Endothelial cell of umbilical vein (primary cell): ENCODE measurements at regions not wholly inside any gene's neighbourhood (a gene's known extent, or its start where the extent isn't known, plus 50 kb on each side); places are given as distances from the start of the nearest gene placed in this dataset.

Source experiments
- BruUV-seq: library from RNA; stranded (reverse); fragments of 400-500 nt; replicated peaks from 2 replicates; lab custom pipeline; 2021; lab: Mats Ljungman, UMichigan
- CTCF ChIA-PET: fragments of 300-600, 350-600 bp; sonication (Branson Sonifier 250); formaldehyde crosslinking; loops from one replicate; lab custom pipeline; 2021; ENCODE audit warnings: antibody characterized with exemption, inconsistent platforms; lab: Charles Lee
- POLR2A ChIA-PET: fragments of 300-600, 350-600 bp; sonication (Branson Sonifier 250); formaldehyde crosslinking; loops from one replicate; lab custom pipeline; 2021; ENCODE audit warnings: antibody characterized with exemption, inconsistent platforms; lab: Charles Lee
- DNase-seq: peaks from one replicate; pipeline ENCODE4 v3.0.0-alpha.2; 2011; ENCODE audit warnings: low read depth, low spot score
- FAIRE-seq: peaks from 2 replicates; lab custom pipeline; 2011; peaks lifted over from hg19 to GRCh38; lab: Jason Lieb, UNC
- H2AFZ ChIP-seq: 2 replicates; pipeline ENCODE4 v1.6.0; 2012; ENCODE audit warnings: low read depth, low read length, control low read depth, inconsistent platforms
- H3K27ac ChIP-seq: 2 replicates; pipeline ENCODE4 v1.5.1; 2011; ENCODE audit warnings: low read depth, mild to moderate bottlenecking, control low read depth, low read length, moderate library complexity; ENCODE audit not compliant: insufficient read depth
- H3K27me3 ChIP-seq, 2 experiments: 2 replicates each; pipeline versions ENCODE4 v1.6.0 to v1.6.1; 2011; ENCODE audit warnings: low read length in 2 of 2, mixed read lengths in 1 of 2; ENCODE audit not compliant: control insufficient read depth in 2 of 2, insufficient read depth in 2 of 2
- H3K36me3 ChIP-seq, 2 experiments: 2 replicates in 1 of 2; 3 replicates in 1 of 2; pipeline ENCODE4 v1.5.1; 2011; ENCODE audit warnings: low read length in 2 of 2, mild to moderate bottlenecking in 1 of 2, moderate library complexity in 1 of 2; ENCODE audit not compliant: control insufficient read depth in 2 of 2, insufficient read depth in 2 of 2; ENCODE audit errors: extremely low read depth in 1 of 2
- H3K4me1 ChIP-seq: 3 replicates; pipeline ENCODE4 v1.5.1; 2011; ENCODE audit warnings: mild to moderate bottlenecking, low read length; ENCODE audit not compliant: control insufficient read depth, insufficient read depth; ENCODE audit errors: extremely low read depth
- H3K4me2 ChIP-seq: 2 replicates; pipeline ENCODE4 v1.6.1; 2011; ENCODE audit warnings: low read length, control low read depth, mixed read lengths; ENCODE audit not compliant: insufficient read depth
- H3K4me3 ChIP-seq, 3 experiments: fragments of 200-600 bp in 1 of 3; sonication (generic), shearing (Covaris generic) in 1 of 3; replicated peaks in 1 of 3; 2 replicates each; pipeline ENCODE4 v1.5.1; 2011 to 2016; ENCODE audit warnings: control low read depth in 3 of 3, low read length in 3 of 3, mild to moderate bottlenecking in 2 of 3, inconsistent platforms in 1 of 3, low read depth in 1 of 3, moderate library complexity in 1 of 3; ENCODE audit not compliant: insufficient read depth in 1 of 3
- H3K79me2 ChIP-seq: 2 replicates; pipeline ENCODE4 v1.6.0; 2012; ENCODE audit warnings: low read length, inconsistent platforms; ENCODE audit not compliant: control insufficient read depth, insufficient read depth
- H3K9ac ChIP-seq: replicated peaks from 2 replicates; pipeline ENCODE3; 2011; ENCODE audit warnings: low read length, control low read depth; ENCODE audit not compliant: insufficient read depth; ENCODE audit errors: extremely low read depth
- H3K9me1 ChIP-seq: replicated peaks from 3 replicates; pipeline ENCODE4 v1.6.0; 2011; ENCODE audit warnings: mild to moderate bottlenecking, low read length; ENCODE audit not compliant: control insufficient read depth, insufficient read depth; ENCODE audit errors: extremely low read depth
- H3K9me3 ChIP-seq: replicated peaks from 2 replicates; pipeline ENCODE4 v1.5.1; 2012; ENCODE audit warnings: low read length, inconsistent platforms; ENCODE audit not compliant: control insufficient read depth, insufficient read depth
- H4K20me1 ChIP-seq: replicated peaks from 2 replicates; pipeline ENCODE3; 2011; ENCODE audit warnings: mild to moderate bottlenecking, low read length; ENCODE audit not compliant: control insufficient read depth, insufficient read depth; ENCODE audit errors: extremely low read depth
- EZH2 ChIP-seq: IDR thresholded peaks from 2 replicates; pipeline ENCODE4 v1.6.1; 2012; ENCODE audit warnings: borderline replicate concordance, low read depth, mild to moderate bottlenecking, moderate library complexity, low read length, inconsistent platforms; ENCODE audit not compliant: severe bottlenecking
- FOS ChIP-seq: IDR thresholded peaks from 2 replicates; pipeline ENCODE4 v1.6.1; 2011; ENCODE audit warnings: mild to moderate bottlenecking, low read length, moderate library complexity, borderline replicate concordance; ENCODE audit not compliant: insufficient read depth
- GATA2 ChIP-seq: IDR thresholded peaks from 2 replicates; pipeline ENCODE4 v1.7.0; 2011; ENCODE audit warnings: low read depth, mild to moderate bottlenecking, moderate library complexity, mixed read lengths, low read length; ENCODE audit not compliant: insufficient read length, insufficient read depth
- JUN ChIP-seq: IDR thresholded peaks from 2 replicates; pipeline ENCODE4 v1.6.1; 2011; ENCODE audit warnings: borderline replicate concordance, low read depth; ENCODE audit not compliant: insufficient read length, insufficient read depth
- MYC ChIP-seq: IDR thresholded peaks from one replicate; pipeline ENCODE4 v1.6.1; 2011; ENCODE audit warnings: mild to moderate bottlenecking, low read depth, low read length
- POLR2A ChIP-seq: IDR thresholded peaks from 2 replicates; pipeline ENCODE4 v1.6.1; 2012; ENCODE audit warnings: low read depth, mild to moderate bottlenecking, control low read depth, low read length
- POLR2AphosphoS5 ChIP-seq: IDR thresholded peaks from 2 replicates; pipeline ENCODE4 v1.6.1; 2012; ENCODE audit warnings: low read depth, mild to moderate bottlenecking, control low read depth, low read length, moderate library complexity; ENCODE audit not compliant: insufficient read depth
- dilution Hi-C: fragments of 300-500 bp; cut with MboI; formaldehyde crosslinking; loops from one replicate; pipeline ENCODE4 v1.15.0; 2019; ENCODE audit warnings: low sequenced_read_pairs; ENCODE audit not compliant: extremely low pct_ligation_motif_present
- intact Hi-C: fragments of 100-400 bp; cut with micrococcal nuclease; formaldehyde crosslinking; loops from one replicate; pipeline ENCODE4 v1.10.0; 2022
- TF ChIP-seq, protein P1 (sequence below): IDR thresholded peaks from 2 replicates; pipeline ENCODE4 v1.6.1; 2011; ENCODE audit not compliant: insufficient read depth, insufficient read length
- TF ChIP-seq, protein P2 (sequence below), 2 donors: IDR thresholded peaks; 1 replicate in 1 of 2; 2 replicates in 1 of 2; pipeline ENCODE4 v1.5.1; 2011; ENCODE audit warnings: low read length in 2 of 2, mild to moderate bottlenecking in 2 of 2, moderate library complexity in 2 of 2, control low read depth in 1 of 2, inconsistent platforms in 1 of 2, low read depth in 1 of 2; ENCODE audit not compliant: insufficient read depth in 1 of 2; ENCODE audit errors: extremely low read depth in 1 of 2

DNA sequence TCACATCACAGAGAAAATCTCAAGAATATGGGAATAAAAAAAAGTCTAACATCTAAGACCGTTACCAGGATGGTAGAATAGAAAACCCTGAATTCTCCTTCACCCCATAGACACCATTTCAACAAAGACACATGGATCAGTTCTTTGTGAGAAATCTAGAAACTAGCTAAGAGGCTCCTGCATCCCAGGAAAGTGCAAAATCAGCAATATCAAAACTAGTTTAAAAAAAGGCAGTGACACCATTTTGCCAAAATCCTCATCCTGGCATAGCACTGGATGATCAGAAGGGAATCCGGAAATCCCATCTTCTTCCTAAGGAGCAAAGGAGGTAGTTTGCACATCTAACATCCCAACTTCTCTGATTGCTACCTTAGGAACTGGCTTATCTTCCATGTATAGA, 88.9 kb upstream of the MAGEE2 start:
- BruUV-seq: no TSS peak
- Histone ChIP-seq H3K27ac (no peak overlapping the region), H3K4me3 (no peak overlapping the region), H3K27me3 (no peaks in the 10 kb centered on the region), H3K79me2 (no peaks in the 10 kb centered on the region), H2AFZ (no peak overlapping the region), H3K4me2 (no peak overlapping the region), H3K36me3 (no peaks in the 10 kb centered on the region), H3K9me3 (no peaks in the 10 kb centered on the region), H3K4me1 (no peaks in the 10 kb centered on the region), H4K20me1 (no peaks in the 10 kb centered on the region), H3K9me1 (no peaks in the 10 kb centered on the region), H3K9ac (no peak overlapping the region)
- CTCF ChIA-PET: no interaction called here
- DNase-seq (no peak), FAIRE-seq (no peak)
- dilution Hi-C loops: no loop called here
- intact Hi-C loops: no loop called here
- no peak for TF ChIP-seq MYC
- TF ChIP-seq, protein P1, sequence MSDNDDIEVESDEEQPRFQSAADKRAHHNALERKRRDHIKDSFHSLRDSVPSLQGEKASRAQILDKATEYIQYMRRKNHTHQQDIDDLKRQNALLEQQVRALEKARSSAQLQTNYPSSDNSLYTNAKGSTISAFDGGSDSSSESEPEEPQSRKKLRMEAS: no peak
- TF ChIP-seq FOS: no peak
- TF ChIP-seq GATA2: no peak
- no peak for TF ChIP-seq EZH2
- TF ChIP-seq, protein P2, sequence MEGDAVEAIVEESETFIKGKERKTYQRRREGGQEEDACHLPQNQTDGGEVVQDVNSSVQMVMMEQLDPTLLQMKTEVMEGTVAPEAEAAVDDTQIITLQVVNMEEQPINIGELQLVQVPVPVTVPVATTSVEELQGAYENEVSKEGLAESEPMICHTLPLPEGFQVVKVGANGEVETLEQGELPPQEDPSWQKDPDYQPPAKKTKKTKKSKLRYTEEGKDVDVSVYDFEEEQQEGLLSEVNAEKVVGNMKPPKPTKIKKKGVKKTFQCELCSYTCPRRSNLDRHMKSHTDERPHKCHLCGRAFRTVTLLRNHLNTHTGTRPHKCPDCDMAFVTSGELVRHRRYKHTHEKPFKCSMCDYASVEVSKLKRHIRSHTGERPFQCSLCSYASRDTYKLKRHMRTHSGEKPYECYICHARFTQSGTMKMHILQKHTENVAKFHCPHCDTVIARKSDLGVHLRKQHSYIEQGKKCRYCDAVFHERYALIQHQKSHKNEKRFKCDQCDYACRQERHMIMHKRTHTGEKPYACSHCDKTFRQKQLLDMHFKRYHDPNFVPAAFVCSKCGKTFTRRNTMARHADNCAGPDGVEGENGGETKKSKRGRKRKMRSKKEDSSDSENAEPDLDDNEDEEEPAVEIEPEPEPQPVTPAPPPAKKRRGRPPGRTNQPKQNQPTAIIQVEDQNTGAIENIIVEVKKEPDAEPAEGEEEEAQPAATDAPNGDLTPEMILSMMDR (IDR thresholded peaks at IDR 0.05; ENCODE audit: extremely low read depth in 1 of 2, insufficient read depth in 1 of 2, low read depth in 1 of 2, low read length in 2 of 2): no peak
- TF ChIP-seq POLR2A: no peak
- no peak for TF ChIP-seq POLR2AphosphoS5
- no peak for TF ChIP-seq JUN
- POLR2A ChIA-PET: no interaction called here
